ENCODE measurements at regions not wholly inside any gene's neighbourhood (a gene's known extent, or its start where the extent isn't known, plus 50 kb on each side); places are given as distances from the start of the nearest gene placed in this dataset.

DNA sequence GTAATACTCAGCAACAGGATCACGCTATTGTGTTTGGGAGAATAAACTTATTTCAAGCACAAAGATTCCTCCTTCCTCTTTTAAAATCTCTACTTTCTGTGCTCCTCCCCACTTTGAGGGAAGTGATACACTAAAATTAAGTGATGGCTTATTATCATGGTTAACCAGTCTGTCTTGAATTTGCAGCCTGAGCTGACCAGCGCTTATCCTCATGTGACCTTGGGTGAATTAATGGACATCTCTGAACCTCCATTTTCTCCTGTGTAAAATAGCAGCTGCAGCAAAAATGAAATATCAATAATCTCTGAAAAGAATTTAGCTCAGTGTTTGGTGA is 222.6 kb downstream of the BCAS1 start:
- TF ChIP-seq, protein P1, sequence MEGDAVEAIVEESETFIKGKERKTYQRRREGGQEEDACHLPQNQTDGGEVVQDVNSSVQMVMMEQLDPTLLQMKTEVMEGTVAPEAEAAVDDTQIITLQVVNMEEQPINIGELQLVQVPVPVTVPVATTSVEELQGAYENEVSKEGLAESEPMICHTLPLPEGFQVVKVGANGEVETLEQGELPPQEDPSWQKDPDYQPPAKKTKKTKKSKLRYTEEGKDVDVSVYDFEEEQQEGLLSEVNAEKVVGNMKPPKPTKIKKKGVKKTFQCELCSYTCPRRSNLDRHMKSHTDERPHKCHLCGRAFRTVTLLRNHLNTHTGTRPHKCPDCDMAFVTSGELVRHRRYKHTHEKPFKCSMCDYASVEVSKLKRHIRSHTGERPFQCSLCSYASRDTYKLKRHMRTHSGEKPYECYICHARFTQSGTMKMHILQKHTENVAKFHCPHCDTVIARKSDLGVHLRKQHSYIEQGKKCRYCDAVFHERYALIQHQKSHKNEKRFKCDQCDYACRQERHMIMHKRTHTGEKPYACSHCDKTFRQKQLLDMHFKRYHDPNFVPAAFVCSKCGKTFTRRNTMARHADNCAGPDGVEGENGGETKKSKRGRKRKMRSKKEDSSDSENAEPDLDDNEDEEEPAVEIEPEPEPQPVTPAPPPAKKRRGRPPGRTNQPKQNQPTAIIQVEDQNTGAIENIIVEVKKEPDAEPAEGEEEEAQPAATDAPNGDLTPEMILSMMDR (IDR thresholded peaks at IDR 0.05) = no peak
- TF ChIP-seq EZH2phosphoT487 (IDR thresholded peaks at IDR 0.05) = no peak

Data from neural progenitor cell (in vitro differentiated cells).